Left lung (tissue), 4 donors: ENCODE measurements at regions not wholly inside any gene's neighbourhood (a gene's known extent, or its start where the extent isn't known, plus 50 kb on each side); places are given as distances from the start of the nearest gene placed in this dataset.

ENCODE experiments used
- ATAC-seq: fragments of 200-7000 bp; cut with Tn5 transposase; one replicate; pipeline ENCODE4 v1.9.1; 2020; ENCODE audit warnings: moderate library complexity
- DNase-seq, 4 donors: peaks; one replicate each; pipeline ENCODE4 v3.0.0-alpha.2; 2013 to 2020
- H3K27ac ChIP-seq, 2 donors: fragments of 200-600 bp; sonication (generic) in 1 of 2; one replicate each; pipeline versions ENCODE4 v1.5.0 to v1.8.0; 2020 to 2021
- H3K27me3 ChIP-seq, 2 donors: fragments of 200-600 bp; sonication (generic) in 1 of 2; one replicate each; pipeline versions ENCODE4 v1.5.0 to v1.8.0; 2020 to 2021
- H3K36me3 ChIP-seq, 2 donors: fragments of 200-600 bp; sonication (generic) in 1 of 2; one replicate each; pipeline versions ENCODE4 v1.5.0 to v1.8.0; 2020 to 2021
- H3K4me1 ChIP-seq, 2 donors: fragments of 200-600 bp; one replicate each; pipeline ENCODE4 v1.8.0; 2021
- H3K4me3 ChIP-seq, 2 donors: fragments of 200-600 bp; sonication (generic) in 1 of 2; one replicate each; pipeline versions ENCODE4 v1.5.0 to v1.8.0; 2020 to 2021; ENCODE audit warnings: mild to moderate bottlenecking in 1 of 2
- H3K9me3 ChIP-seq, 2 donors: fragments of 200-600 bp; sonication (generic) in 1 of 2; one replicate each; pipeline versions ENCODE4 v1.5.0 to v1.8.0; 2020 to 2021
- CTCF ChIP-seq, 2 donors: fragments of 200-600 bp; sonication (generic) in 1 of 2; IDR thresholded peaks; one replicate each; pipeline versions ENCODE4 v1.5.0 to v1.8.0; 2021; ENCODE audit warnings: antibody characterized with exemption in 2 of 2
- intact Hi-C, 2 donors: fragments of 100-400 bp; cut with DNase I; formaldehyde crosslinking; loops; one replicate each; pipeline versions ENCODE4 v1.11.2 to v1.14.2; 2022
- donor health status: DM: no; HTN: yes; CAD: no.
- donor health status: DM: no; HTN: no; CAD: no.

- H3K27ac ChIP-seq, result no peak overlapping the region
- intact Hi-C loops, result loop anchor here in 1 of 2 donors (5.0 kb wide), 1 partner anchor 203 kb away; the partner anchor contains the start of gene GPC1
Observed at GRCh38 chr2:240234503-240234951, 94.1 kb upstream of the OTOS start.

GRCh38 chr2:240235149-240235803 lies 94.8 kb upstream of the OTOS start:
- ATAC-seq (no peak), DNase-seq (peak in 2 of 4 donors; percentile 30 to 65)
- H3K27me3 ChIP-seq, result peaks cover 0 to 12% of the 10 kb centered on the region in 2 donors
- peaks cover 0 to 4% of the 10 kb centered on the region in 2 donors for H3K4me1 ChIP-seq
- no peak overlapping the region for H3K27ac ChIP-seq
- TF ChIP-seq CTCF (IDR thresholded peaks at IDR 0.05), result no peak
- no peak overlapping the region for H3K4me3 ChIP-seq
- no peaks in the 10 kb centered on the region for H3K36me3 ChIP-seq
- no peaks in the 10 kb centered on the region for H3K9me3 ChIP-seq
- intact Hi-C loops, result no loop called here

More at GRCh38 chr2:240234503-240234951, 94.1 kb upstream of the OTOS start:
- H3K4me1 ChIP-seq, result peaks cover 0 to 4% of the 10 kb centered on the region in 2 donors
- no peak for TF ChIP-seq CTCF (IDR thresholded peaks at IDR 0.05)
- peak in 1 of 4 donors; percentile 9 for DNase-seq
- peaks cover 0 to 12% of the 10 kb centered on the region in 2 donors for H3K27me3 ChIP-seq
- H3K4me3 ChIP-seq, result no peak overlapping the region
- H3K9me3 ChIP-seq, result peaks cover 0 to under 1% of the 10 kb centered on the region in 2 donors
- no peak for ATAC-seq
- no peaks in the 10 kb centered on the region for H3K36me3 ChIP-seq

GRCh38 chr2:240235811-240236210 lies 95.4 kb upstream of the OTOS start:
- no peaks in the 10 kb centered on the region for H3K9me3 ChIP-seq
- H3K4me1 ChIP-seq, result peaks cover 0 to 4% of the 10 kb centered on the region in 2 donors
- TF ChIP-seq CTCF (IDR thresholded peaks at IDR 0.05), result no peak
- H3K27ac ChIP-seq, result no peak overlapping the region
- intact Hi-C loops, result no loop called here
- DNase-seq, result no peak
- no peak for ATAC-seq
- H3K4me3 ChIP-seq, result no peak overlapping the region
- peaks cover 0 to 12% of the 10 kb centered on the region in 2 donors for H3K27me3 ChIP-seq
- H3K36me3 ChIP-seq, result no peaks in the 10 kb centered on the region

GRCh38 chr2:240236217-240237111 lies 96.0 kb upstream of the OTOS start:
- ATAC-seq, result no peak
- Histone ChIP-seq H3K4me1 (peaks cover 0 to 4% of the 10 kb centered on the region in 2 donors), H3K36me3 (no peaks in the 10 kb centered on the region), H3K27me3 (peaks cover 0 to 12% of the 10 kb centered on the region in 2 donors), H3K9me3 (no peaks in the 10 kb centered on the region), H3K4me3 (no peak overlapping the region), H3K27ac (no peak overlapping the region)
- intact Hi-C loops, result no loop called here
- TF ChIP-seq CTCF (IDR thresholded peaks at IDR 0.05), result no peak
- peak in 3 of 4 donors; percentile 35 to 71 (median 37) for DNase-seq
